ENCODE measurements at regions not wholly inside any gene's neighbourhood (a gene's known extent, or its start where the extent isn't known, plus 50 kb on each side); places are given as distances from the start of the nearest gene placed in this dataset.

- TF ChIP-seq CTCF (conservative IDR thresholded peaks at IDR 0.05; ENCODE audit: low read depth, low read length) (no peak), EZH2phosphoT487 (IDR thresholded peaks at IDR 0.05; ENCODE audit: borderline replicate concordance, low read length) (no peak), EZH2 (IDR thresholded peaks at IDR 0.05; ENCODE audit: low read length, unreplicated experiment) (no peak)
Measured at GRCh38 chr11:91851908-91852307, 372.7 kb upstream of the FAT3 start.
